ENCODE measurements at regions not wholly inside any gene's neighbourhood (a gene's known extent, or its start where the extent isn't known, plus 50 kb on each side); places are given as distances from the start of the nearest gene placed in this dataset.
"Not testable (repeated sequence)": the region's sequence is repeated elsewhere in the genome, so short reads cannot be mapped to it uniquely, and the experiment has no call there.

DNA sequence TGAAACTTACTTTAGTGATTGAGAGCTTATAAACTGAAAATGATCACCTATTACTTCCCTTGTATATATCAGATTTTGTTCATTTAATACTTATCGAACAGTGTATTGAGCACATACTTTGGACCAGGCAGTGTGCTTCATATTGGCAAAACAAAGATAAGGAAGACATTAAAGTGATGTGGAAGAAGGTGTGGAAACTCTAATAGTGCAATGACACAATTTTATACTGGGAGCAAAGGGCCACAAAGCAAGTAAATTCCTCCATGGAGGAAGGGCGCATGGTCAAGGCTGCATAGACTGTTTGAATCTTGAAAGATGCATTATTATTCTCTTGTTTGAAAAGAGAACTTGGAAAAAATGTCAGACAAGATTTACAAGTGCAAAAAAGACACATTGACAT lies 936.5 kb upstream of the DDX18 start:
- DNase-seq (ENCODE audit: extremely low read depth in 1 of 11, low read depth in 9 of 11, low spot score in 4 of 11): no peak

DNA sequence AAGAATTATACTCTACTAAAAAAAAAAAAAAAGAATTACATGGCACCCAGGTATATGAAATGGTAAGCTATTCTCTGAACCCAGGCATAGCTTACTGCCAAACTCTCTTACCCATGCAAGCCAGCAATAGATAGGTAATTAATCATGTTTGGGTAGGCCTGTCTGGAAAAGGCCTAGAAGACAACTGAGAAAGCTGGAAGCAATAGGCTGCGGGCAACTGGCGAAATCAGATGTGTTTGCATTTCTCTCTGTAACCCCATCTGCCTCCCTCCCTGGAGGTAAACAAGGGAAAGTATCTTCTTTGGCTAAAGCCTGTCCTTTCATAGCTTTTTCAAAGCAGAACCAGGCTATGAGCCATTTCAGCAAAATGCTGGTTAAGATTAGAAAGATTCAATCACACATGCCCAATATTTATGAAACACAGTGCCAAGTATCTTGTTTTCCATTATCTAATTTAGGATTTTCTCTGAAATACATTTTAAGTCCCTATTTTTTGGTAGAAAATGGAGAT lies 934.8 kb upstream of the DDX18 start:
- peak in 3 of 11 donors; percentile 2 to 17 (median 11) for DNase-seq (ENCODE audit: extremely low read depth in 1 of 11, low read depth in 9 of 11, low spot score in 4 of 11)

DNA sequence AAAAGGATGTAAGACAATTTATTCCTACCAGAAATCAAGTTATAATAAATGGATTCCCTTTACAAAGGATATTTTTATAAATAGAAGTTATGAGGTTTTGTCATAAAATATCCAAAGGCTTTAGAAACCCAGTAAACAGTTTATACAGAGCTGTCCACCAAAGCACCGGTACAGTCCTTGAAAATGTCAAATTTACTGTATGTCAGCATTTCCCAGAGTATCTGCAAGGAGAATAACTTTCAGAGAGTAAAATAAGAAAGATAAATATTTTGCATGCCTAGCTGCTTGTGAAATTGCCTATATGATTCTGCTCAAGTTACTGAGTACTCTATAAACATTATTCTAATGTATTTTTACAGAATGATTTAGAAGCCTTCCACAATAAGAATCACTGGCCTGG lies 923.3 kb upstream of the DDX18 start:
- DNase-seq (ENCODE audit: extremely low read depth in 1 of 11, low read depth in 9 of 11, low spot score in 4 of 11): no peak

DNA sequence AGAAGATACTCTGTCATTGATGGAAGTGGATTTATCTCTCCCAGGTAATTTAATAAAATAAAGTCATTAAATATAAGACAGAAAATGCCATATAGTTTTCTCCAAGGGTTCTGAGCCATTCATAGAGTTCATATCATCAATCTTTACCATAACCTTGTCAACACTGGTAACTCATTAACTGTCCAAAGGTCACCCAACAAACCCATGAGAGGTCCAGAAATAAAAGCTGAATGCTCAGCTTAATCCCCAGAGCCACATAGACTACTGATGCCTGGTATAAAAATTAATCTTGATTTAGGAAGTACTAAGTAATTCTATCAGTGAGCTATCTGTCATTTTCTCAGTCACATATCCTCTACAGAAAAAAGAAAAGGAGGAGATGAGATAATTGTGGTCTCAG lies 903.0 kb upstream of the DDX18 start:
- DNase-seq (ENCODE audit: extremely low read depth in 1 of 11, low read depth in 9 of 11, low spot score in 4 of 11): no peak

DNA sequence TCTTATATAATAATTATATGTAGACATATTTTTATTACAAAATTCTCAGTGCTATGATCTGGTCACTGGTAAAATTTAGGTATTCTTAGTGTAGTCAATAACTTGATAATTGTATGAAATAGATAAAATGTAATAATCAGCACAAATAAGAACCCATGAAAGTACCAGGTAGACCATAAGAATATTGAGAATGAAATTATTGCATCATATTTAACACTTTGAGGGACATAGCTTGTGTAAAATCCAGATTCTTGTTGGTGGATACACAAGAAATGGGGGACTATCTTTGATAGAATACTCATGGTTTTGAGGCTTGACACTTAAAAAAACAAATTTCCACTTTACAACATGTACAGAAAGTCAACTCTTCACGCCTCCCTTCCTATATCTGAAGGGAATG lies 898.8 kb upstream of the DDX18 start:
- no peak for DNase-seq (ENCODE audit: extremely low read depth in 1 of 11, low read depth in 9 of 11, low spot score in 4 of 11)

DNA sequence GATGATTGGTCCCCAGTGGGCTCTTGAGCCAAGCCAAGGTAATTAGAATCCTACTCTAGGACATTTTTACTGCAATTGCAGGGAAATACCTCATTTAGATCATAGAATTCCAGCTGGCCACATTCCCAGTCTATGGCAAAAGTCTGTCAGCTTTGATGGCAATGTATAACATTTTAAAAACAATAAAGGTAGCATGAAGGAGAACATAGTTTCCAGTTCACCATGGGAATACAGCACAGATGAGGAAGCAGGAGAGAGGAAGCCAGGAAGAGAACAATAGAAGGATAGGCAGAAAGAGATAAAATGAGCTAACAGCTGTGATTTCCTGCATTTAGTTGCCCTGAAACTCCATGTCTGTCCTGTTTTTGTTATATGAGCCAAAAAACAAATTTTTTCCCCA lies 897.3 kb upstream of the DDX18 start:
- no peak for DNase-seq (ENCODE audit: extremely low read depth in 1 of 11, low read depth in 9 of 11, low spot score in 4 of 11)

DNA sequence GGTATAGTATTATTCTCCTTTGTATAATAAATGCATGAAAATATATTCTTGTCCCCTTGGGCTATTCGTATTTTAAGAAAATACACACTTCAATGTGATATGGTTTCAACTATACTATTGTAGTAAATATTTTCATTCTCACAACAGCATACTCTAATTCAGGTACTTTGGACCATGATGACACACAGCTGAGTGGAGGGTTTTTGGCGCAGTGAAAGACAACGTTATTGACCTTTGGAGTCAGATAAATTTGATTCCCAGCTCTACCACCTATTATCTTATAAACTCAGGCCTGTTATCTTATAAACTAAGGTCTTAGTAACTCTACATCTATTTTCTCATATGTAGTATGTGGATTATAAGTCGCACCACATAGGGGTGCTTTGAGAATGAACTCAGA lies 895.9 kb upstream of the DDX18 start:
- no peak for DNase-seq (ENCODE audit: extremely low read depth in 1 of 11, low read depth in 9 of 11, low spot score in 4 of 11)

DNA sequence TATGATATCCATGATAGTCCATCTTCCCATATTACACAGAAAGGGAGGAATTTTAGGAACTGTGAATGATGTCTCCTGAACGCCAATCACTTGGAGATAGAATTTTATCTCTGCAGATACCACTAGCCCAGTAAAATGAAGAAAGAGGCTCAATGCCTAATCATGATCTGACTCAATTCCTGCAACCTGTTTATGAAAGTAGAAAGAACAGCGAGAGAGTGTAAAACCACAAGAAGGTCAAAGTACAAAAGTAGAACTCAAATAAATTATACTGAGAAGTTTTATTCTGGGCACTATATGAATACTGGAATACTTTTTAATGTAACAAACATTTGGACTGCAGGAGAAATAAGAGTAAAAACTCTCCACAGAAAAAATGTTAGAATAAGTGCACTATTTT lies 892.1 kb upstream of the DDX18 start:
- no peak for DNase-seq (ENCODE audit: extremely low read depth in 1 of 11, low read depth in 9 of 11, low spot score in 4 of 11)

DNA sequence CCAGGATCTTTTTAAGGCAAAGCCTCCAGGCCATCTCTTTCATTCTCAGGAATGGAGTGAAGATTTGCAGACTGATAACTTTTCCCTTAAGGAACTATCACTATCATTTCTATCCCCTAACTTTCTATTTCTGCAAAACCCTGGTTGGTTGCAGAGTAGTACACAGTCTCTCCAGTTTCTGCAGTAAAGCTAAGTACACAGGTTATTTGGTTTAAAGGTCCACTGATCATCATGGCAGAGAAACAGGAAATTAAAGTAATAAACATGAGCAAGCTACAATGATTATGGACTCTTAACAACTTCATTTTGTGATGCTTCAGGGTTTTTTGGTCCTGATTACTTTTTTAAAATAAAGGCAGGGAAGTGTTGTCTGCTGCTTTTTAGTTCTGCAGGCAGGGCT lies 890.0 kb upstream of the DDX18 start:
- no peak for DNase-seq (ENCODE audit: extremely low read depth in 1 of 11, low read depth in 9 of 11, low spot score in 4 of 11)

DNA sequence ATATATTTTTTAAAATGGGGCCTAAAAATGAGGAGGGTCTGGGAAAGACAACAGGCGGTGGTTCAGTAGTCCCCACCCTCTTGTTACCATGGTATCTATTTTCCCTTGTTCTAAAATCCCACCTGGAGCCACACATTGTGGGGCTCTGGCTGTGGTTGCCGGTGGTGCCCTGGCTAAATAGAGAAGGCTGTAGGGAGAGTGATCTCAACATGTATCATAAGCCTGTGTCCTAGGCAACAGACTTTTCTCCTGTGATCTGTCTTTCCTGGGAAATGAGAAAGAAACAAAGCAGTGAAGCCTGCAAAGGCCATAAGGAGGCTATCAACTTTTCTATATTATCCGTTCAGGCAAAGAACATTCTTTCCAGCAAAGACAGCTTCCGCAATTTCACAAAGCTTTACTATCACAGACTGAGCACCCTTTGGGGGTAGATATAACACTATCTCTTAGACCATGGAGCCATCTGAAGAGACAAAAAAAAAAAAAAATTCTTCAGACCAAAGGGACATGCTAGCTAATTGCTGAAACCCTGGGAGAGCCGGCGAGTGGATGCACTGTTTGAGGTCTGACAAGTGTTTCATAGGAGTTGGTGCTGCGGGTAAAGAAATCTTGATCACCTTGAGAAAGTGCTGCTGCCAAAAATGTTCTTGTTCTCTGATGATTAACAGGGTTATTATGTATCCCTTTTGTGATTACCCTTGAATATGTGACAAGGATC lies 879.2 kb upstream of the DDX18 start:
- DNase-seq (ENCODE audit: extremely low read depth in 1 of 11, low read depth in 9 of 11, low spot score in 4 of 11): no peak

DNA sequence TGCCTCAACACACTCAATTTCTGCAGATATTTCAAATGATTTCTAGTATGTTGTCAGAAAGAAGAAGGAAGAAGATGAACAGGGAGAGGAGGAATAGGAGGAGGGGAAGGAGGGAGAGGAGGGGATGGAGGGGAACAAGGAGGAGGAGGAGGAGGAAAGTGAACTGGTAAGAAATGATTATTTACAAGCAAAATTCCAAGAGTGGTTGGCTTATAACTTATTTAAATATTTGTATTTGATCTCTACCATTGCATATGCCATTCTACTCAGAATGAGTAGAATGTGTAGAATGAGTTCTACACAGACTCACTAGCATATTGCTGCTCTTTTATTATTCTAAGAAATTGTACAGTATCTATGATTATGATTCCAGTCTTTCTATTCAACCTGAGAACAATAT lies 866.2 kb upstream of the DDX18 start:
- no peak for DNase-seq (ENCODE audit: extremely low read depth in 1 of 11, low read depth in 9 of 11, low spot score in 4 of 11)

DNA sequence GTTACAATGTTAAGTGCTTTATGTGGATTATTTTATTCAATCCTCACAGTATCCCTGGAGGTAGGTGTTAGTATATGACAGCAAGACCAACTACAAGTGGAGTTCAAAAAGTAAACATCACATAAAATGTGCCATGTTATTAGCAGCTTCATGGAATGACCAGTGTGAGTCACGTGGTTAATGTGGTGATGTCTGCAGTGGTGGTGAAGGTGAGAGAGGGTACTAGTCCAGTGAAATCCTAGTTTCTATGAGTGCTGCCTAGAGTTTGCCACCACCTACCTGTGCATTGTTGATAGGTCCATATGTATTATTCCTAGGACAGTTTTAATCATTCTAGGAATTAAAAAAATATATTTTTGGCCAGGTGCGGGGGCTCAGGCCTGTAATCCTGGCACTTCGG lies 865.2 kb upstream of the DDX18 start:
- DNase-seq (ENCODE audit: extremely low read depth in 1 of 11, low read depth in 9 of 11, low spot score in 4 of 11): no peak

DNA sequence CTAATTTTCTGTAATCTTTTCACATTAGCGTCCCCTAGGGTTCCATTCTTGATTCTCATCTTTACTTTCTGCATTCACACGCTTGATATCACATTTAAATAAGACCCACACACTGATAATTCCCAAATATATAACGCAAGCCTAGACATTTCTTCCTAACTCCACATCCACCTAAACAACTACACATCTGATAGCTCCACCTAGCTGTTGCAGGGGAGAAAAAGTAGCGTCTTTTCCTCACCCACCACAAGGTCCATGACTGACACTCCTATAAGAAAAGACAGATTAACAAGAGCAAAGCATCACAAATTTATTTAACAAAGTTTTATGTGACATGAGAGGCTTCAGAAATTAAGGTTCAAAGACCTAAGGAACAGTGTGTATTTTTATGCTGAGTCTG lies 862.2 kb upstream of the DDX18 start:
- DNase-seq (ENCODE audit: extremely low read depth in 1 of 11, low read depth in 9 of 11, low spot score in 4 of 11): no peak

DNA sequence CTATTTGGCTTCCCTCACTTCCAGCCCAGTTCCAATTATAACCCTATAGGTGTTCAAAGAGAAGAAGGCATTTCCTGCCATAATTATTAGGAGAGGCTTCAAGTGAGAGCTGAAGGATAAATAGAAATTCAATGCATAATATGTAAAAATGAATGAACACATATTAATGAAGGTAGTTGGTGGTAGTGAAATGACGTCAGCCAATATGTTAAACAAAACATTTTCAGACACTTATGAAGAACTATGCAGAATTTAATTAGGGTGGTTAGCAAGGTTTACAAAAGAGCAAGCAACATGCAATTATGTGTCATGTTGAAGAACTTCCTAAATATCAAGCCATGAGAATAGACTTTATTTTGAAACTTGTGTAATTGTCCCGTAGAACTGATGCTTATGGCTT lies 858.8 kb upstream of the DDX18 start:
- DNase-seq (ENCODE audit: extremely low read depth in 1 of 11, low read depth in 9 of 11, low spot score in 4 of 11): no peak

DNA sequence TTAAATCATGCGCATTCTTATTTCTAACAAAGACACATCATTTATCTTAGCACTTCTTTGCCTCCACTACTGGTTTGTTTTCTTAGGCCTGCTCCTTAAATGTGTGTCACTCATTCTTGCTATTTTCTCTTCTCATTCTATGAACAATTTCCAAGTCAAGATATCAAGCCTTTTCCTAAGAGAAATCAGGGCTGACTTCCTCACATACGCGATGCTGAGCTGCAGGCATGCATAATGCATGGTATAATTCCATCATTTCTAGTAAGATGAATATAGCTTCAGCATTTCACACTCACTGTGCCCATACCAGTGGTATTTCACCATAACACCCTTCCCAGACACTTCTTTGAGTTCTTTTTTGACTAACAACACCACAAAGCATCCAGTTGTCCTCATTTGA lies 838.9 kb upstream of the DDX18 start:
- no peak for DNase-seq (ENCODE audit: extremely low read depth in 1 of 11, low read depth in 9 of 11, low spot score in 4 of 11)

DNA sequence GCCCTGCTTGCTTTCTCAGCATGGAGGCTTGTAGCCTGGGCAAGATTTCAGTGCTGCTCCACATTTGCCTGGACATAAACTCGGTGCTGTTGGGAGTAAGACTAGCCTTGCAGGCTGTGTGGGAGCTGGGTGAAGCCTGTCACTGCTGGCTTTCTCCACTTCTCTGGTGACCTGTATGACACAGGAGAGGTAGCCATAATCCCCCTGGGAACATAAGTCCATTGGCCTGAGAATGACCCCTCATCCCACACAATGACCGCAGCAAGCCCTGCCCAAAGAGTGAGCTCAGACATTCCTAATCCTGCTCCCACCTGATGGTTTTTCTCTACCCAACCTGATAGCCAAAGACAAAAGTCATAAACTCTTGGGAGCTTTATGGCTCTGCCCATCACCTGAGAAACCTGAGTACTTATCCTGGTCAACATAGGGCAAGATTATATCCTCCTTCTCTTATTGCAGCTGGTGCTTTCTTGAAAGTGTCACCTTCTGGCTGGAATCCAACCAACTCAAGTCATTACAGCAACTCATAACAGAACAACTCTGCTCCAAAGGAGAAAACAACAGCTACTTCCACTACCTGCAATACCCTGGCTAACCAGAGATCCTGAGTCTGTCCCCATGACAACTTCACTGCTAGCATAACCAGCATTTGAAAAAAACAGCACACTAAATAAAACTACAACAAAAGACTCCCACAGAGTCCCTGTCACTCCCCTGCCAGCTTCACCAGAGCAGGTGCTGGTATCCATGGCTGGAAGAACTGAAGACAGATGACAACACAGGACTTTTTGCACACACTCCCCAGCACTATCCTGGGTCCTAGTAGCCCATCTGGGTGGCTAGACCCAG lies 834.4 kb upstream of the DDX18 start:
- DNase-seq (ENCODE audit: extremely low read depth in 1 of 11, low read depth in 9 of 11, low spot score in 4 of 11): peak in 9 of 11 donors; percentile 6 to 48 (median 20)

DNA sequence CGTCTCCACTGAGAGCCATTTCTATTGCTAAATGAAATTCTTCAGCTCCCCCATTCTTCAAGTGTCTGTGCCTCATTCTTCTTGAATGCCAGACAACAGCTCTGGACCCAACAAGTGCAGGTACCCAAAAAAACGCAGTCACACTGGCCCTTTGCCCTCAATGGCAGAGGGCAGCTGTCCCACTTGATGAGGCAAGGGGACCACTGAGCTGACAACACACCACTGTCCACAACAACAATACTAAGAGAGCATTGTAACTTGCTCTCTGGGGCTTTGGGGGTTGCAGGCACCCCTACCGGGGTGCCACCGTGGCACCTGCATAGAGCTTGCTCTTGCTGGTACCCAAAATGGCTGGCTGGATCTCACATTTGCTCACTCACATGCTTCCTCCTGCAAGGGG lies 827.0 kb upstream of the DDX18 start:
- DNase-seq (ENCODE audit: extremely low read depth in 1 of 11, low read depth in 9 of 11, low spot score in 4 of 11): no peak

DNA sequence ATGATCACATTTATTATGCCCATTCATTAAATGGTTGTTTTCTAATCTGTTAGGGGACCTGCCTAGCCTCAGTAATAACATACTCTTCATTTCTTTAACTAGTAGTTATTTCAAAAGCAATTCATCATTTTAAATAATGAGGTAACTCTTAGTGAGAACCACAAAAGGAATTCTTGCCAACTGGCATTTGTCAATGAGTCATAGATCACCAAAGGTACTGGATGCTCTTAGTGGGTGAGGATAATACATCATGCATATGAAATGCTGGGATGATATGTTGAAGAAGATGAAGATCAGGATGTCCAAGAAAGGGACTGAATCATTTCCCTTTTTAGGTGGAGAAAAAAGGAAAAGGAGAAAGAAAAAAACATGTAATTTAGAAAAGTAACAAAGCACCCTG lies 826.2 kb upstream of the DDX18 start:
- DNase-seq (ENCODE audit: extremely low read depth in 1 of 11, low read depth in 9 of 11, low spot score in 4 of 11): no peak

DNA sequence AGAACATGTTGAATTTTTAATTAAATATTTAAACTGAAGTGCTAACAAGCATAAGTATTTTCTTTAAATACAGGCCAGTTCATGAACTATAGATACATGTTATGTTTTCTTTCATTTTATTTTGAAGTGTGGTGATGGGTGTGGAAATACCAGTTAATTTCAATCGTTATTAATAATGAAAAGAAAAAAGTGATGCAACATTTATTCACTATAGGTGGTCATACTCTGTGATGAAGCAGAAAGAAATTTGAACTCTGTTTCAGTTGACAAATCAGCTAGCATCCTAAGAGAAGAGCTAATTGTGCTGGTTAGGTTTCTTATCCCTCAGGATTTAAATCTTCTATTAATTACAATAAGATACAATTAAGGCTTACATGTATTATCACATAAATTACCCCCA lies 795.1 kb upstream of the DDX18 start:
- DNase-seq (ENCODE audit: extremely low read depth in 1 of 11, low read depth in 9 of 11, low spot score in 4 of 11): no peak

DNA sequence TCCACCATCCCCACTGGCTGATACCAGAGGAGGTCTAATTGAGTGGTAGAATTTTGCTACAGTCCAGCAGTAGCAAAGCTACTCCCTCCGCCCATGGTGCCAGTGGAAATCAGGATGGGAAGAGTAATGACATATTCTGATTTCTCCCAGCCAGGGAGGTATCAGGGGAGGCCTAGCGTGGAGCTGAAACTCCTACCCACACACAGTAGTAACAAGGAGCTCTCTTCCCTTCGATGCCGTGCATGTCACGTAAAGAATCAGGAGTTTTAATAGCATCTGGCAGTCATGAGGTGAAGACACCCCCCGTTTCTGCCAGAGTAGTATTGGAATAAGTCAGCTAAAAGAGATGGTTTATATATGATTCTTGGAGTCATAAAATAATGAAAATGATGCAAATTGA lies 786.8 kb upstream of the DDX18 start:
- DNase-seq (ENCODE audit: extremely low read depth in 1 of 11, low read depth in 9 of 11, low spot score in 4 of 11): no peak

DNA sequence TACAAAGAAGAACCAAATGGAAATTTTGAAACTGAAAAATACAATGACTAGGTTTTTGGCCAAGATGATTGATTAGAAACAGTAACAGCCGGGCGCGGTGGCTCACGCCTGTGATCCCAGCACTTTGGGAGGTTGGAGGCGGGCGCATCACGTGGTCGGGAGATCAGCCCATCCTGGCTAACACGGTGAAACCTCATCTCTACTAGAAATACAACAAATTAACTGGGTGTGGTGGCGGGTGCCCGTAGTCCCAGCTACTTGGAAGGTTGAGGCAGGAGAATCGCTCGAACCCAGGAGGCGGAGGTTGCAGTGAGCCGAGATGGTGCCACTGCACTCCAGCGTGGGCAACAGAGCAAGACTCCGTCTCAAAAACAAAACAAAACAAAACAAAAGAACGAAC lies 785.8 kb upstream of the DDX18 start:
- DNase-seq (ENCODE audit: extremely low read depth in 1 of 11, low read depth in 9 of 11, low spot score in 4 of 11): not testable (repeated sequence)
